G401 (cell line): ENCODE measurements at regions not wholly inside any gene's neighbourhood (a gene's known extent, or its start where the extent isn't known, plus 50 kb on each side); places are given as distances from the start of the nearest gene placed in this dataset.
"Not testable (repeated sequence)": the region's sequence is repeated elsewhere in the genome, so short reads cannot be mapped to it uniquely, and the experiment has no call there.

ENCODE experiments used
- DNase-seq: peaks from one replicate; pipeline ENCODE4 v3.0.0-alpha.2; 2015; ENCODE audit warnings: low spot score
- in situ Hi-C: cut with HindIII; loops from 2 replicates; pipeline ENCODE4 v1.10.0; 2016; ENCODE audit warnings: low sequenced_read_pairs, mixed read lengths

GRCh38 chr16:35590913-35591312 lies 2131.5 kb downstream of the TP53TG3F start:
- not testable (repeated sequence) for DNase-seq

GRCh38 chr16:35596467-35596866 lies 2137.1 kb downstream of the TP53TG3F start:
- DNase-seq: no peak
- in situ Hi-C loops: no loop called here

More at GRCh38 chr16:35590913-35591312, 2131.5 kb downstream of the TP53TG3F start:
- in situ Hi-C loops: not testable (repeated sequence)

GRCh38 chr16:35598696-35599332 lies 2139.4 kb downstream of the TP53TG3F start:
- DNase-seq: no peak
- in situ Hi-C loops: no loop called here

- DNase-seq: no peak
- in situ Hi-C loops: no loop called here
Observed at GRCh38 chr16:35599429-35600160, 2140.2 kb downstream of the TP53TG3F start.

GRCh38 chr16:35600161-35600555 lies 2140.7 kb downstream of the TP53TG3F start:
- in situ Hi-C loops, DNase-seq: not testable (repeated sequence)

- DNase-seq: no peak
- in situ Hi-C loops: no loop called here
Observed at GRCh38 chr16:35602116-35602515, 2142.7 kb downstream of the TP53TG3F start.

- DNase-seq, in situ Hi-C loops: not testable (repeated sequence)
Observed at GRCh38 chr16:35603371-35603770, 2144.0 kb downstream of the TP53TG3F start.

GRCh38 chr16:35605921-35606320 lies 2146.5 kb downstream of the TP53TG3F start:
- DNase-seq: no peak
- in situ Hi-C loops: no loop called here

- in situ Hi-C loops: not testable (repeated sequence)
Observed at GRCh38 chr16:35614883-35615282, 2155.5 kb downstream of the TP53TG3F start.

GRCh38 chr16:35619176-35619575 lies 2159.8 kb downstream of the TP53TG3F start:
- DNase-seq, in situ Hi-C loops: not testable (repeated sequence)

More at GRCh38 chr16:35614883-35615282, 2155.5 kb downstream of the TP53TG3F start:
- DNase-seq: not testable (repeated sequence)

- in situ Hi-C loops: no loop called here
Observed at GRCh38 chr16:35626041-35626440, 2166.6 kb downstream of the TP53TG3F start.

GRCh38 chr16:35628976-35629375 lies 2169.6 kb downstream of the TP53TG3F start:
- in situ Hi-C loops: no loop called here
- DNase-seq: no peak

More at GRCh38 chr16:35626041-35626440, 2166.6 kb downstream of the TP53TG3F start:
- DNase-seq: no peak

GRCh38 chr16:35631261-35631945 lies 2172.0 kb downstream of the TP53TG3F start:
- in situ Hi-C loops: no loop called here
- DNase-seq: no peak

GRCh38 chr16:35636480-35637230 lies 2177.2 kb downstream of the TP53TG3F start:
- in situ Hi-C loops: no loop called here
- no peak for DNase-seq

- in situ Hi-C loops: no loop called here
- no peak for DNase-seq
Observed at GRCh38 chr16:35637683-35638082, 2178.3 kb downstream of the TP53TG3F start.

- DNase-seq: no peak
- in situ Hi-C loops: no loop called here
Observed at GRCh38 chr16:35639233-35640205, 2180.1 kb downstream of the TP53TG3F start.

- DNase-seq: no peak
- in situ Hi-C loops: no loop called here
Observed at GRCh38 chr16:35642322-35642835, 2183.0 kb downstream of the TP53TG3F start.

- no peak for DNase-seq
- in situ Hi-C loops: no loop called here
Observed at GRCh38 chr16:35651841-35652240, 2192.4 kb downstream of the TP53TG3F start.
